Smooth muscle cell (in vitro differentiated cells): ENCODE measurements at regions not wholly inside any gene's neighbourhood (a gene's known extent, or its start where the extent isn't known, plus 50 kb on each side); places are given as distances from the start of the nearest gene placed in this dataset.

Source experiments
- DNase-seq: peaks from one replicate; lab custom pipeline; 2025; ENCODE audit not compliant: unreplicated experiment; lab: John Stamatoyannopoulos, UW
- H2AFZ ChIP-seq: fragments of 200-600 bp; sonication (generic); 2 replicates; pipeline ENCODE4 v1.6.0; 2016; ENCODE audit warnings: antibody characterized with exemption, low read depth, mild to moderate bottlenecking
- H3F3A ChIP-seq: fragments of 200-600 bp; sonication (generic); 2 replicates; pipeline ENCODE4 v1.6.0; 2017; ENCODE audit warnings: antibody characterized with exemption, low read depth
- H3K27ac ChIP-seq: fragments of 200-600 bp; sonication (generic); 2 replicates; pipeline ENCODE4 v1.5.1; 2016; ENCODE audit warnings: low read depth, mild to moderate bottlenecking
- H3K27me3 ChIP-seq: fragments of 200-600 bp; sonication (generic); 2 replicates; pipeline ENCODE4 v1.6.1; 2016; ENCODE audit warnings: low read depth, mild to moderate bottlenecking
- H3K36me3 ChIP-seq: fragments of 200-600 bp; sonication (generic); 2 replicates; pipeline ENCODE4 v1.5.1; 2016; ENCODE audit warnings: low read depth
- H3K4me1 ChIP-seq: fragments of 200-600 bp; sonication (generic); 2 replicates; pipeline ENCODE4 v1.5.1; 2016; ENCODE audit warnings: low read depth
- H3K4me2 ChIP-seq: fragments of 200-600 bp; sonication (generic); 2 replicates; pipeline ENCODE4 v1.6.0; 2016; ENCODE audit warnings: mild to moderate bottlenecking
- H3K4me3 ChIP-seq: fragments of 200-600 bp; sonication (generic); 2 replicates; pipeline ENCODE4 v1.5.1; 2016; ENCODE audit warnings: mild to moderate bottlenecking
- H3K79me2 ChIP-seq: fragments of 200-600 bp; sonication (generic); 2 replicates; pipeline ENCODE4 v1.6.0; 2016; ENCODE audit warnings: low read depth, mild to moderate bottlenecking
- H3K9ac ChIP-seq: fragments of 200-600 bp; sonication (generic); 2 replicates; pipeline ENCODE4 v1.6.0; 2016; ENCODE audit warnings: low read depth
- H3K9me3 ChIP-seq: fragments of 200-600 bp; sonication (generic); replicated peaks from 2 replicates; pipeline ENCODE4 v1.5.1; 2016; ENCODE audit warnings: low read depth
- H4K20me1 ChIP-seq: fragments of 200-600 bp; sonication (generic); 2 replicates; pipeline ENCODE4 v1.6.0; 2016; ENCODE audit warnings: low read depth
- CTCF ChIP-seq: fragments of 200-600 bp; sonication (generic); IDR thresholded peaks from 2 replicates; pipeline ENCODE4 v1.5.1; 2017; ENCODE audit warnings: borderline replicate concordance, mild to moderate bottlenecking, antibody characterized with exemption; ENCODE audit not compliant: insufficient read depth, poor library complexity, severe bottlenecking
- WGBS: methylation state at CpG from one replicate; pipeline ENCODE4 v1.1.7; 2016; ENCODE audit warnings: low lambda C conversion rate; 5-methylcytosine and 5-hydroxymethylcytosine counted together

DNA sequence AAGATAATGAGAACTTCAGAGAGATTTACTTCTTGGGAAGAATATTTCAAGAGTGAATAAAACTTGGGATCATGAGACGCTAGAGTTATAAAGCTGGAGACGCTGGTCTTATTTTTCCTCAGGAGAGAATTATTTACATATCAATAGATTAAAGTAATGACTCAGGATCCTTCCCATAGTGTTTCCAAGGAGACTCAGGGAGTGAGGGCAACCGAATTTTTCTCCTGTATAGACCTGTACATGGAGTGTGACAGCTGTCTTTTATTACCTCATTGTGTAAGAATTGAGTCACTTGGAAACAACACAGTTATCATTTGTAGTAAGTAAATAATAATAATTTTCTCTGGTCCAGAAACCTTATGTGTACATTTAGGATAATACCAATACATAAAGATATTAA lies 1905.5 kb downstream of the OLFM4 start:
- Histone ChIP-seq H3F3A (no peaks in the 10 kb centered on the region), H3K4me1 (peaks cover 3% of the 10 kb centered on the region), H3K27ac (no peak overlapping the region), H3K4me3 (no peak overlapping the region), H3K79me2 (no peaks in the 10 kb centered on the region), H4K20me1 (no peaks in the 10 kb centered on the region), H3K4me2 (no peak overlapping the region), H3K27me3 (no peaks in the 10 kb centered on the region), H2AFZ (peak overlapping the region; percentile 49), H3K9me3 (no peaks in the 10 kb centered on the region), H3K9ac (no peak overlapping the region), H3K36me3 (no peaks in the 10 kb centered on the region)
- WGBS, result 29% methylated on average over 3 of the region's 3 CpGs
- DNase-seq, result no peak
- no peak for TF ChIP-seq CTCF

DNA sequence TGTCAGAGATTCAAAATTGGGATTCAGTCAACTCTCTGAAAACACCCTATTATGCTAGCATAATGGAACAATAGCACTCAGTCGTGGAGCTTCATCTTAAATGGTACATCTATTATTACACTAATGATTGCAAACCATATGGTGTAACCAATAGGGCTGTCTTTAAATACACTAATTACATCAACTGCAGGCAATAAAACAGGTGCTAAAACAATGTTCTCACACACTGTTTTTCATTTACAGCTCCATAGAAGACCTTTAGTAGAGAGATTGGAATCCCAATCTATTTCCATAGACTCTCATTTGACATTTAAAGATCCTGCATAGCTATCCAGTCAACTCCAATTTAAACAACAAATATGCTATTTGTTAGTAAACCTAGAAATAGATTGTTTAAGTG lies 1917.4 kb downstream of the OLFM4 start:
- Histone ChIP-seq H3F3A (no peaks in the 10 kb centered on the region), H4K20me1 (no peaks in the 10 kb centered on the region), H3K9ac (no peak overlapping the region), H3K27ac (no peak overlapping the region), H3K4me2 (no peak overlapping the region), H3K27me3 (no peaks in the 10 kb centered on the region), H3K36me3 (no peaks in the 10 kb centered on the region), H3K4me1 (peaks cover 8% of the 10 kb centered on the region), H3K9me3 (no peaks in the 10 kb centered on the region), H2AFZ (no peak overlapping the region), H3K4me3 (no peak overlapping the region), H3K79me2 (no peaks in the 10 kb centered on the region)
- DNase-seq, result no peak
- TF ChIP-seq CTCF, result no peak
- WGBS, result 63% methylated on average over 1 of the region's 1 CpG

DNA sequence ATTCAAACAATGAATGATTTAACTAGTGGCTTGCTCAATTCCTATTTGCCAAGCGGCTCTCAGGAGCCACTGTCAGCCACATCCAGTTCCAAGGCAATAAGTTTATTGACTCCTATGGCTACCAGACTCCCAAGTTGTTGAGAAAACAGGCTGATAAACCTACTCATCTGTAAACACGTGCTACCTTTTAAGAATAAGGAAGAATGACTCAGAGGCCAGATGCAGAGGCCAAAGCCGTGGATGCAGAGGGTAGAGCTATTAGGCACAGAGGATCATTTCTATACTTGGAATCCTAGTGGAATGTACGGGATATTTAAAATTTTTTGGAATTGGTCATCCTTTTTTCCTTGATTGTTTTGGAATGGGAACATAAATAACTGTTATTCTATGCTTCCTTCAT lies 1921.1 kb downstream of the OLFM4 start:
- H3K36me3 ChIP-seq, result no peaks in the 10 kb centered on the region
- H3K79me2 ChIP-seq, result no peaks in the 10 kb centered on the region
- H3K9ac ChIP-seq, result no peak overlapping the region
- H3K27me3 ChIP-seq, result no peaks in the 10 kb centered on the region
- H3K9me3 ChIP-seq, result no peaks in the 10 kb centered on the region
- H4K20me1 ChIP-seq, result no peaks in the 10 kb centered on the region
- no peak for DNase-seq
- H3F3A ChIP-seq, result no peaks in the 10 kb centered on the region
- H2AFZ ChIP-seq, result no peak overlapping the region
- TF ChIP-seq CTCF, result no peak
- 32% methylated on average over 4 of the region's 4 CpGs for WGBS
- H3K27ac ChIP-seq, result no peak overlapping the region
- peaks cover 8% of the 10 kb centered on the region for H3K4me1 ChIP-seq
- H3K4me3 ChIP-seq, result no peak overlapping the region
- H3K4me2 ChIP-seq, result no peak overlapping the region

DNA sequence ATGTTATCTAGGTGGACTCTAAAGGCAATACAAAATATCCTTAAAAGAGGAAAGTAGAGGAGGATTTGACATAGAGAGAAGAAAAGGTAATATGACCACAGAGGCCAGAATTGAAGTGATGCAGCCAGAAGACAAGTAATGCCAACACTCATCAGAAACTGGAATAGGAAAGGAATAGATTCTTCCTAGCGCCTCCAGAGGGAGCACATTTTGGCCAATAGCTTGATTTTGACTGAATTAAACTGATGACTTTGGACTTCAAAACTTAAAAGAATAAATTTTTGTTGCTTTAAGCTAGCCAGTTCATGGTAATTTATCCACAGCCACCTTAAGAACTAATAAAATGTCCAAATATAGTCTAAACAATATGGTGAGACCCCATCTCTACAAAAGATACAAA lies 1921.9 kb downstream of the OLFM4 start:
- Histone ChIP-seq H3K27me3 (no peaks in the 10 kb centered on the region), H3F3A (no peaks in the 10 kb centered on the region), H4K20me1 (no peaks in the 10 kb centered on the region), H3K27ac (no peak overlapping the region), H3K9me3 (no peaks in the 10 kb centered on the region), H3K36me3 (no peaks in the 10 kb centered on the region), H2AFZ (no peak overlapping the region), H3K9ac (no peak overlapping the region), H3K4me2 (no peak overlapping the region), H3K4me1 (peaks cover 3% of the 10 kb centered on the region), H3K4me3 (no peak overlapping the region), H3K79me2 (no peaks in the 10 kb centered on the region)
- no peak for DNase-seq
- no peak for TF ChIP-seq CTCF
- 90% methylated on average over 1 of the region's 1 CpG for WGBS
